GM13977 (cell line): ENCODE measurements at regions not wholly inside any gene's neighbourhood (a gene's known extent, or its start where the extent isn't known, plus 50 kb on each side); places are given as distances from the start of the nearest gene placed in this dataset.
A peak's percentile ranks its signal among the peaks of the same experiment; 100 is the strongest.

Source experiments
- DNase-seq: peaks from one replicate; pipeline ENCODE4 v3.0.0; 2012; ENCODE audit warnings: low spot score
- CTCF ChIP-seq: IDR thresholded peaks from 2 replicates; pipeline ENCODE4 v1.5.1; 2012; ENCODE audit warnings: mild to moderate bottlenecking, control low read depth; ENCODE audit not compliant: insufficient read depth; ENCODE audit errors: extremely low read depth, missing control alignments
- in situ Hi-C: fragments of 300-500 bp; cut with MboI; formaldehyde crosslinking; loops from one replicate; pipeline ENCODE4 v1.12.0; 2022; ENCODE audit warnings: low sequenced_read_pairs, low pct_unique_long_range_greater_than_20kb, mixed read lengths, inconsistent platforms; ENCODE audit not compliant: unreplicated experiment

- in situ Hi-C loops, result no loop called here
Observed at GRCh38 chrX:43106009-43106408, 328.0 kb upstream of the PPP1R2C start.

DNA sequence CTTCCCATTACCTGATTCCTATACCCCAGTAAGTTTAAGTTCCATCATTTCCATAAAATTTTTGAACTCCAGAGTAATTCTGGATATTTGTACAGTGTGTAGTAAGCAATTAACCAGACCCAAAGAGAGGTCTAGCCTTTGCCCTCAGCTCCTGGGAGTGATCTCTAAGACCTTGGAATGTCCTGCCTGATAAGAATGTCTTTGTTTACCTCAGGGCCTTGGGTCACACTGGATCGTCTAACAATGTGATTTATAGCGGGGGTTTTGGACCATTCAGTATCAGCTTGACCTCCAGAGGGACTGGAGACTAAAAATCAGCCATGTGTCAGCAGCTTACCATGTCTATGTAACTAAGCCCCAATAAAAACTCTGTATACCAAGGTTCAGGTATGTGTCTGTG lies 330.9 kb upstream of the PPP1R2C start:
- in situ Hi-C loops, result no loop called here
- TF ChIP-seq CTCF, result no peak
- no peak for DNase-seq

More at GRCh38 chrX:43106009-43106408, 328.0 kb upstream of the PPP1R2C start:
- no peak for TF ChIP-seq CTCF
- DNase-seq, result no peak

GRCh38 chrX:43121637-43122036 lies 343.7 kb upstream of the PPP1R2C start:
- peak; percentile 16 for TF ChIP-seq CTCF
- no peak for DNase-seq
- in situ Hi-C loops, result no loop called here

DNA sequence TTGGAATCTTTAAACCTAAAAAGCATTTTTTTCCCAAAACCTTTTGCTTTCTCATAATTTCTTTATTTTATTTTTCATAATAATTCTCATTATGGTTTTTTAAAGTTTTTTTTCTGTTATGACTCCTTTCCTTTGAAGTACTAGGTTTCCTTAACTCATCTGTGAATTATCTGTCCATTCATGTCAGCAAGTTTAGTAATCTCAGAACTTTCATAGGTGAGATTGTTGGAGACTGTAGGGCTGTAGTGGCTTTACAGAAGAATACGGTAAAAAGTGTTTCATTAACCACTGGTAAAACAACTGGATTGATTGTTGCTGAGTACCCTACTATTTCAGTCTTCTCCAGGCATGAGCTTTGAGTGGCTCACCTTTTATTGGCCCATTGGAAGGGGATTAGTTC lies 361.7 kb upstream of the PPP1R2C start:
- no peak for DNase-seq
- TF ChIP-seq CTCF, result no peak
- in situ Hi-C loops, result no loop called here

DNA sequence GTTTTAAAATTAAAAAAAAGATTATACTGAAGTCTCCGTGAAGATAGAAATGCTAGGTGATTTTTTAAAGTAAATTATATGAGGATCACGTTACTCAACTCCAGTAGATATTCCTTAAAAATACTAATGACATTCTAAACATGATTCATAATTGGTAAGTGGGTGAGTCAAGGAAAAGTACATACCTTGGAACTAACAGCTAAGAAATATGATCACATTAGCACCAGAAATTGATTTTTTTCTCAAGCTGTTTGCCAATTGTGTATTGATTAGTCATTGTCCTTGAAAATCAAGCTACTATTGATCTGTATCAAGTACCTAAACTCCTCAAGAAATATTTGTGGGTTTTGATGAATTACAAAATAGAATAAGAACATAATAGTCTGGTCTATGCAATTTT lies 362.6 kb upstream of the PPP1R2C start:
- no peak for DNase-seq
- in situ Hi-C loops, result no loop called here
- TF ChIP-seq CTCF, result no peak

DNA sequence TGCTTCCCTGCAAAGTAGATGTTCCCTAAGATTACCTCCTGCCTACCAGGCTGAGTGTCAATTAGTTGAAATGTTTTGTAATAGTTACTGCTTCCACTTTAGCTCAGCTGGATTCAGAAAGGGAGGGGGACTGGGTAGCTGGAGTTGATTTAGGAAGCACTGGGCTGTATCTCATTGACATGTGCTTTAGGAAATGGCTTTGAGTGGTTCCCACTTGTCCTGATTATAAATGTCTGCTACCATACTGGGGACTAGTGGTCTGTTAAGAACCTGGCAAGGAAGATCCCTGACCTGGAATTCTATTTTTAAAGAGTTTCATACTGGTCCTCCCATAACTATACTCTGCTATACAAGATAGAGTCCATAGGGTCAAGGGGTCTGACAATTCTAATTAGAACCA lies 363.9 kb upstream of the PPP1R2C start:
- in situ Hi-C loops, result no loop called here
- no peak for TF ChIP-seq CTCF
- no peak for DNase-seq

GRCh38 chrX:43148305-43148704 lies 370.3 kb upstream of the PPP1R2C start:
- no peak for DNase-seq
- TF ChIP-seq CTCF, result no peak
- in situ Hi-C loops, result no loop called here
